H1 (cell line): ENCODE measurements at regions not wholly inside any gene's neighbourhood (a gene's known extent, or its start where the extent isn't known, plus 50 kb on each side); places are given as distances from the start of the nearest gene placed in this dataset.

Source experiments
- CTCF ChIA-PET: fragments of 300-600 bp; sonication (Branson Sonifier 250); formaldehyde crosslinking; loops from one replicate; lab custom pipeline; 2021; ENCODE audit not compliant: partially characterized antibody; lab: Charles Lee
- POLR2A ChIA-PET: fragments of 300-600 bp; sonication (Branson Sonifier 250); formaldehyde crosslinking; loops from one replicate; lab custom pipeline; 2021; ENCODE audit warnings: inconsistent platforms; ENCODE audit not compliant: partially characterized antibody; lab: Charles Lee
- DNase-seq, 2 experiments: peaks; one replicate each; pipeline versions ENCODE4 v3.0.0 to v3.0.0-alpha.2; 2010 to 2022; ENCODE audit warnings: low spot score in 2 of 2, low read depth in 1 of 2, mixed read lengths in 1 of 2
- FAIRE-seq: peaks from 2 replicates; lab custom pipeline; 2011; peaks lifted over from hg19 to GRCh38; lab: Jason Lieb, UNC
- H2AFZ ChIP-seq: 2 replicates; pipeline ENCODE4 v1.8.1; 2012; ENCODE audit warnings: low read length, inconsistent platforms
- H2AK5ac ChIP-seq: 2 replicates; pipeline ENCODE4 v1.6.1; 2013; ENCODE audit warnings: low read depth, low read length
- H2BK120ac ChIP-seq: replicated peaks from 2 replicates; pipeline ENCODE3; 2013; ENCODE audit warnings: low read depth, low read length, inconsistent platforms
- H2BK12ac ChIP-seq: 2 replicates; pipeline ENCODE4 v1.6.1; 2013; ENCODE audit warnings: low read depth, low read length
- H2BK15ac ChIP-seq: 2 replicates; pipeline ENCODE4 v1.6.1; 2013; ENCODE audit warnings: low read length
- H2BK20ac ChIP-seq: 2 replicates; pipeline ENCODE4 v1.6.1; 2013; ENCODE audit warnings: low read length
- H2BK5ac ChIP-seq: 2 replicates; pipeline ENCODE4 v1.6.1; 2013; ENCODE audit warnings: low read depth, low read length
- H3K14ac ChIP-seq: 2 replicates; pipeline ENCODE4 v1.6.1; 2013; ENCODE audit warnings: inconsistent platforms; ENCODE audit not compliant: insufficient read length
- H3K18ac ChIP-seq: 2 replicates; pipeline ENCODE4 v1.6.1; 2013; ENCODE audit warnings: low read length; ENCODE audit errors: extremely low read depth
- H3K23ac ChIP-seq: 2 replicates; pipeline ENCODE4 v1.6.1; 2013; ENCODE audit warnings: inconsistent platforms; ENCODE audit not compliant: insufficient read length
- H3K23me2 ChIP-seq: 2 replicates; pipeline ENCODE4 v1.6.1; 2013; ENCODE audit warnings: low read depth, low read length
- H3K27ac ChIP-seq: 2 replicates; pipeline ENCODE4 v1.6.1; 2011; ENCODE audit warnings: low read depth, low read length, inconsistent platforms
- H3K27me3 ChIP-seq, 4 experiments: replicated peaks in 1 of 4; 1 replicate in 1 of 4; 2 replicates in 3 of 4; pipeline versions ENCODE4 v1.6.1 to v1.8.1; 2011 to 2013; ENCODE audit warnings: low read length in 3 of 4, mild to moderate bottlenecking in 3 of 4, inconsistent platforms in 2 of 4, mixed read lengths in 2 of 4, moderate library complexity in 1 of 4; ENCODE audit not compliant: control insufficient read depth in 3 of 4, insufficient read depth in 3 of 4; ENCODE audit errors: extremely low read depth in 1 of 4
- H3K36me3 ChIP-seq, 4 experiments: 2 replicates each; pipeline versions ENCODE4 v1.6.1 to v1.8.1; 2011 to 2013; ENCODE audit warnings: mild to moderate bottlenecking in 4 of 4, low read length in 3 of 4, moderate library complexity in 2 of 4, control low read depth in 1 of 4, inconsistent platforms in 1 of 4; ENCODE audit not compliant: insufficient read depth in 4 of 4, control insufficient read depth in 2 of 4
- H3K4ac ChIP-seq: replicated peaks from 2 replicates; pipeline ENCODE3; 2013; ENCODE audit warnings: low read length, low read depth, mixed read lengths, inconsistent platforms; ENCODE audit not compliant: insufficient read length
- H3K4me1 ChIP-seq, 4 experiments: replicated peaks in 1 of 4; 1 replicate in 1 of 4; 2 replicates in 3 of 4; pipeline versions ENCODE4 v1.6.1 to v1.8.1; 2011 to 2013; ENCODE audit warnings: low read length in 3 of 4, inconsistent platforms in 2 of 4, mixed read lengths in 1 of 4; ENCODE audit not compliant: insufficient read depth in 4 of 4, control insufficient read depth in 3 of 4
- H3K4me2 ChIP-seq, 2 experiments: 2 replicates each; pipeline versions ENCODE4 v1.6.1 to v1.8.1; 2011 to 2013; ENCODE audit warnings: low read depth in 2 of 2, low read length in 2 of 2, control low read depth in 1 of 2, inconsistent platforms in 1 of 2, mild to moderate bottlenecking in 1 of 2; ENCODE audit not compliant: insufficient read depth in 1 of 2
- H3K4me3 ChIP-seq, 4 experiments: fragments of 200-600, 300-600 bp in 1 of 4; sonication (generic), shearing (Covaris generic), sonication (Bioruptor Twin) in 1 of 4; 2 replicates each; pipeline versions ENCODE4 v1.5.1 to v1.8.1; 2011 to 2016; ENCODE audit warnings: low read length in 4 of 4, low read depth in 3 of 4, control low read depth in 2 of 4, inconsistent platforms in 2 of 4, mild to moderate bottlenecking in 2 of 4, mixed read lengths in 1 of 4, moderate library complexity in 1 of 4; ENCODE audit not compliant: insufficient read depth in 2 of 4; ENCODE audit errors: extremely low read depth in 1 of 4
- H3K56ac ChIP-seq: replicated peaks from 2 replicates; pipeline ENCODE3; 2013; ENCODE audit warnings: low read depth, mild to moderate bottlenecking, mixed read lengths, low read length, inconsistent platforms; ENCODE audit not compliant: insufficient read length
- H3K79me1 ChIP-seq: 2 replicates; pipeline ENCODE4 v1.6.1; 2013; ENCODE audit warnings: low read depth, low read length, control low read depth
- H3K79me2 ChIP-seq, 2 experiments: 2 replicates each; pipeline versions ENCODE4 v1.6.1 to v1.8.1; 2012 to 2013; ENCODE audit warnings: low read length in 2 of 2, mild to moderate bottlenecking in 2 of 2, inconsistent platforms in 1 of 2; ENCODE audit not compliant: insufficient read depth in 2 of 2, control insufficient read depth in 1 of 2
- H3K9ac ChIP-seq, 4 experiments: replicated peaks in 1 of 4; 1 replicate in 1 of 4; 2 replicates in 3 of 4; pipeline versions ENCODE4 v1.6.1 to v1.8.1; 2011 to 2013; ENCODE audit warnings: low read depth in 3 of 4, low read length in 3 of 4, control low read depth in 2 of 4, mild to moderate bottlenecking in 2 of 4, moderate library complexity in 2 of 4, inconsistent platforms in 1 of 4; ENCODE audit errors: extremely low read depth in 1 of 4
- H3K9me3 ChIP-seq, 2 experiments: 2 replicates each; pipeline versions ENCODE4 v1.6.1 to v1.8.1; 2012 to 2013; ENCODE audit warnings: mild to moderate bottlenecking in 2 of 2, moderate library complexity in 2 of 2, control low read depth in 1 of 2, inconsistent platforms in 1 of 2, low read depth in 1 of 2, low read length in 1 of 2, mixed read lengths in 1 of 2; ENCODE audit not compliant: insufficient read depth in 2 of 2
- H4K20me1 ChIP-seq, 2 experiments: replicated peaks in 1 of 2; 2 replicates each; pipeline versions ENCODE3 to v1.8.1; 2011 to 2013; ENCODE audit warnings: inconsistent platforms in 2 of 2, low read length in 2 of 2, mild to moderate bottlenecking in 1 of 2; ENCODE audit not compliant: insufficient read depth in 2 of 2, control insufficient read depth in 1 of 2
- H4K5ac ChIP-seq: 2 replicates; pipeline ENCODE4 v1.6.1; 2013; ENCODE audit warnings: low read length, low read depth, mixed read lengths, inconsistent platforms; ENCODE audit not compliant: insufficient read length
- H4K8ac ChIP-seq: 2 replicates; pipeline ENCODE4 v1.8.0; 2013; ENCODE audit warnings: mild to moderate bottlenecking, moderate library complexity, low read length, inconsistent platforms; ENCODE audit not compliant: insufficient read depth; ENCODE audit errors: extremely low read depth
- H4K91ac ChIP-seq: replicated peaks from 2 replicates; pipeline ENCODE3; 2013; ENCODE audit warnings: low read length, mixed read lengths, inconsistent platforms; ENCODE audit not compliant: insufficient read length
- ATF3 ChIP-seq: IDR thresholded peaks from 2 replicates; pipeline ENCODE4 v1.6.1; 2011; ENCODE audit warnings: low read depth, mild to moderate bottlenecking, low read length; ENCODE audit not compliant: insufficient read depth
- BCL11A ChIP-seq, 2 experiments: IDR thresholded peaks; one replicate each; pipeline ENCODE4 v1.6.1; 2011; ENCODE audit warnings: low read depth in 2 of 2, low read length in 2 of 2, mild to moderate bottlenecking in 2 of 2
- CEBPB ChIP-seq: IDR thresholded peaks from 2 replicates; pipeline ENCODE4 v1.6.1; 2012; ENCODE audit warnings: low read depth, low read length
- CHD1 ChIP-seq: IDR thresholded peaks from 2 replicates; pipeline ENCODE4 v1.6.1; 2012; ENCODE audit warnings: low read depth, low read length, improper control_type of control experiment
- CHD2 ChIP-seq: IDR thresholded peaks from 2 replicates; pipeline ENCODE4 v1.6.1; 2012; ENCODE audit warnings: low read length, improper control_type of control experiment
- EP300 ChIP-seq, 2 experiments: IDR thresholded peaks; 1 replicate in 1 of 2; 2 replicates in 1 of 2; pipeline ENCODE4 v1.6.1; 2011 to 2012; ENCODE audit warnings: low read depth in 2 of 2, low read length in 2 of 2, mild to moderate bottlenecking in 2 of 2, borderline replicate concordance in 1 of 2, inconsistent platforms in 1 of 2, moderate library complexity in 1 of 2
- HDAC6 ChIP-seq: IDR thresholded peaks from one replicate; pipeline ENCODE4 v1.7.1; 2012; ENCODE audit warnings: low read depth, mild to moderate bottlenecking, inconsistent platforms, low read length, moderate library complexity
- JUND ChIP-seq: IDR thresholded peaks from 2 replicates; pipeline ENCODE4 v1.6.1; 2011; ENCODE audit warnings: mild to moderate bottlenecking, improper control_type of control experiment, low read length
- KDM4A ChIP-seq: IDR thresholded peaks from one replicate; pipeline ENCODE4 v1.7.1; 2012; ENCODE audit warnings: low read depth, mild to moderate bottlenecking, moderate library complexity, low read length, inconsistent platforms; ENCODE audit not compliant: severe bottlenecking
- PHF8 ChIP-seq: fragments of 200-600 bp; sonication (generic); conservative IDR thresholded peaks from 2 replicates; pipeline ENCODE4 v1.7.1; 2012; ENCODE audit warnings: low read depth, mild to moderate bottlenecking, inconsistent platforms, low read length, moderate library complexity
- POLR2AphosphoS5 ChIP-seq: IDR thresholded peaks from 2 replicates; pipeline ENCODE4 v1.6.1; 2011; ENCODE audit warnings: low read depth, low read length
- RNF2 ChIP-seq: fragments of 200-900, 300-1000 bp; sonication (generic); IDR thresholded peaks from 2 replicates; pipeline ENCODE4 v1.7.1; 2016; ENCODE audit warnings: borderline replicate concordance, low read depth, mild to moderate bottlenecking, antibody characterized with exemption, low read length; ENCODE audit not compliant: poor library complexity, severe bottlenecking; ENCODE audit errors: missing control alignments
- SP4 ChIP-seq: IDR thresholded peaks from 2 replicates; pipeline ENCODE4 v1.6.1; 2012; ENCODE audit warnings: low read length, inconsistent platforms
- SRF ChIP-seq: IDR thresholded peaks from 2 replicates; pipeline ENCODE4 v1.6.1; 2011; ENCODE audit warnings: mild to moderate bottlenecking, low read depth, low read length, moderate library complexity
- ZNF274 ChIP-seq: IDR thresholded peaks from 2 replicates; pipeline ENCODE4 v1.7.0; 2012; ENCODE audit warnings: low read length, borderline replicate concordance; ENCODE audit errors: extremely low read depth
- WGBS, 2 experiments: shearing (Covaris generic) in 1 of 2; methylation state at CpG; one replicate each; pipeline versions ENCODE4 v1.1.6 to v1.1.7; 2013 to 2015; ENCODE audit warnings: low lambda C conversion rate in 2 of 2, mixed read lengths in 2 of 2, inconsistent platforms in 1 of 2, low coverage in 1 of 2, missing lambda C conversion rate in 1 of 2; ENCODE audit not compliant: insufficient replicate concordance in 2 of 2, insufficient coverage in 1 of 2, insufficient read length in 1 of 2; ENCODE audit errors: extremely low coverage in 1 of 2, missing lambda C conversion rate in 1 of 2; 5-methylcytosine and 5-hydroxymethylcytosine counted together

- CTCF ChIA-PET: no interaction called here
- H3K9me3 ChIP-seq: no peaks in the 10 kb centered on the region
- no peak overlapping the region for H2AK5ac ChIP-seq
- H3K36me3 ChIP-seq: no peaks in the 10 kb centered on the region; a peak in 1 of 8 replicates
- no peak overlapping the region for H3K4me2 ChIP-seq
- DNase-seq (no peak), FAIRE-seq (no peak)
- H3K79me2 ChIP-seq: no peaks in the 10 kb centered on the region
- 94% methylated on average over 4 of the region's 4 CpGs; no CpG with 5 or more reads in 1 of the 2 experiments for WGBS, 2 experiments
- no peaks in the 10 kb centered on the region for H3K27me3 ChIP-seq
- no peak overlapping the region for H3K27ac ChIP-seq
- peaks cover 0 to 10% (median 4%) of the 10 kb centered on the region in 4 experiments; a peak in 4 of 7 replicates for H3K4me1 ChIP-seq
- H3K79me1 ChIP-seq: no peaks in the 10 kb centered on the region
- no peak overlapping the region for H2BK120ac ChIP-seq
- H3K9ac ChIP-seq: no peak overlapping the region
- no peak overlapping the region for H4K5ac ChIP-seq
- no peak overlapping the region for H4K91ac ChIP-seq
- H2AFZ ChIP-seq: no peak overlapping the region
- no peak overlapping the region for H3K56ac ChIP-seq
- H2BK20ac ChIP-seq: no peak overlapping the region
- no peak overlapping the region for H4K8ac ChIP-seq
- H3K23ac ChIP-seq: no peak overlapping the region
- no peak overlapping the region for H2BK15ac ChIP-seq
- H3K4ac ChIP-seq: no peak overlapping the region
- no peaks in the 10 kb centered on the region for H3K23me2 ChIP-seq
- H3K4me3 ChIP-seq: no peak overlapping the region
- H2BK5ac ChIP-seq: no peak overlapping the region
- no peaks in the 10 kb centered on the region for H4K20me1 ChIP-seq
- POLR2A ChIA-PET: no interaction called here
- no peak overlapping the region for H2BK12ac ChIP-seq
- H3K14ac ChIP-seq: no peak overlapping the region
- no peak overlapping the region for H3K18ac ChIP-seq
- TF ChIP-seq POLR2AphosphoS5 (no peak), JUND (no peak), BCL11A (IDR thresholded peaks at IDR 0.05; ENCODE audit: low read depth in 2 of 2, low read length in 2 of 2) (no peak), EP300 (IDR thresholded peaks at IDR 0.05; ENCODE audit: borderline replicate concordance in 1 of 2, low read depth in 2 of 2, low read length in 2 of 2) (no peak), CEBPB (no peak), RNF2 (no peak), CHD2 (no peak), PHF8 (no peak), CHD1 (no peak), ZNF274 (no peak), SRF (no peak), HDAC6 (no peak), SP4 (no peak), ATF3 (no peak), KDM4A (no peak)
Measured at GRCh38 chr17:33797181-33797580, 457.9 kb upstream of the CCL2 start.
